ENCODE measurements at regions not wholly inside any gene's neighbourhood (a gene's known extent, or its start where the extent isn't known, plus 50 kb on each side); places are given as distances from the start of the nearest gene placed in this dataset.

GRCh38 chr13:85031771-85032170, 767.4 kb downstream of the SLITRK6 start:
- DNase-seq: no peak

GRCh38 chr13:85028035-85028434, 771.2 kb downstream of the SLITRK6 start:
- no peak for DNase-seq

- no peak for DNase-seq
Measured at GRCh38 chr13:85019121-85019520, 780.1 kb downstream of the SLITRK6 start.

GRCh38 chr13:85013006-85013405, 786.2 kb downstream of the SLITRK6 start:
- no peak for DNase-seq

- DNase-seq: no peak
Measured at GRCh38 chr13:85009447-85009846, 789.8 kb downstream of the SLITRK6 start.

- no peak for DNase-seq
Measured at GRCh38 chr13:84999252-84999651, 800.0 kb downstream of the SLITRK6 start.

- no peak for DNase-seq
Measured at GRCh38 chr13:84998681-84999080, 800.5 kb downstream of the SLITRK6 start.

GRCh38 chr13:84997858-84998257, 801.4 kb downstream of the SLITRK6 start:
- no peak for DNase-seq

GRCh38 chr13:84994582-84994981, 804.6 kb downstream of the SLITRK6 start:
- no peak for DNase-seq

GRCh38 chr13:84985860-84986259, 813.4 kb downstream of the SLITRK6 start:
- DNase-seq: no peak

- no peak for DNase-seq
Measured at GRCh38 chr13:84983321-84983720, 815.9 kb downstream of the SLITRK6 start.

- no peak for DNase-seq
Measured at GRCh38 chr13:84980571-84980970, 818.6 kb downstream of the SLITRK6 start.

GRCh38 chr13:84978851-84979250, 820.4 kb downstream of the SLITRK6 start:
- DNase-seq: no peak

- DNase-seq: no peak
Measured at GRCh38 chr13:84973661-84974060, 825.6 kb downstream of the SLITRK6 start.

- no peak for DNase-seq
Measured at GRCh38 chr13:84972907-84973306, 826.3 kb downstream of the SLITRK6 start.

GRCh38 chr13:84962849-84963248, 836.4 kb downstream of the SLITRK6 start:
- no peak for DNase-seq

- DNase-seq: no peak
Measured at GRCh38 chr13:84962141-84962750, 837.0 kb downstream of the SLITRK6 start.

GRCh38 chr13:84961023-84961422, 838.2 kb downstream of the SLITRK6 start:
- no peak for DNase-seq

GRCh38 chr13:84959818-84960217, 839.4 kb downstream of the SLITRK6 start:
- DNase-seq: no peak

- DNase-seq: no peak
Measured at GRCh38 chr13:84954636-84955035, 844.6 kb downstream of the SLITRK6 start.

- no peak for DNase-seq
Measured at GRCh38 chr13:84951128-84951527, 848.1 kb downstream of the SLITRK6 start.

GRCh38 chr13:84946192-84946591, 853.0 kb downstream of the SLITRK6 start:
- DNase-seq: no peak

- no peak for DNase-seq
Measured at GRCh38 chr13:84940798-84941197, 858.4 kb downstream of the SLITRK6 start.

- DNase-seq: no peak
Measured at GRCh38 chr13:84940167-84940566, 859.1 kb downstream of the SLITRK6 start.

GRCh38 chr13:84934911-84935310, 864.3 kb downstream of the SLITRK6 start:
- no peak for DNase-seq

GRCh38 chr13:84933797-84934196, 865.4 kb downstream of the SLITRK6 start:
- DNase-seq: no peak

Data from CD4-positive, alpha-beta T cell treated with Interleukin-12 subunit alpha and Interleukin-12 subunit beta, for 1 hour (primary cell).